Chondrocyte (in vitro differentiated cells): ENCODE measurements at regions not wholly inside any gene's neighbourhood (a gene's known extent, or its start where the extent isn't known, plus 50 kb on each side); places are given as distances from the start of the nearest gene placed in this dataset.

ENCODE experiments used
- DNase-seq: peaks from one replicate; pipeline ENCODE4 v3.0.0; 2021; ENCODE audit warnings: mixed read lengths, low spot score
- H3K27ac Mint-ChIP-seq: one replicate; pipeline ENCODE4 v1.8.0; 2021; ENCODE audit warnings: mild to moderate bottlenecking, moderate library complexity, mixed read lengths; ENCODE audit not compliant: unreplicated experiment
- H3K27me3 Mint-ChIP-seq: 2 replicates; pipeline ENCODE4 v1.8.0; 2021; ENCODE audit warnings: low read depth, mixed read lengths
- H3K36me3 Mint-ChIP-seq: 2 replicates; pipeline ENCODE4 v1.8.0; 2021; ENCODE audit warnings: low read depth, mixed read lengths
- H3K4me1 Mint-ChIP-seq: 2 replicates; pipeline ENCODE4 v1.8.0; 2021; ENCODE audit warnings: low read depth, mild to moderate bottlenecking, mixed read lengths
- H3K4me3 Mint-ChIP-seq: one replicate; pipeline ENCODE4 v1.8.0; 2021; ENCODE audit warnings: mild to moderate bottlenecking, moderate library complexity, mixed read lengths; ENCODE audit not compliant: unreplicated experiment
- H3K9me3 Mint-ChIP-seq: 2 replicates; pipeline ENCODE4 v1.8.0; 2021; ENCODE audit warnings: low read depth, mixed read lengths
- CTCF ChIP-seq: fragments of 200-600 bp; sonication (generic); IDR thresholded peaks from 2 replicates; pipeline ENCODE4 v1.5.0; 2021; ENCODE audit warnings: antibody characterized with exemption, mild to moderate bottlenecking, moderate library complexity

GRCh38 chr1:82810601-82811000 lies 1009.9 kb downstream of the ADGRL2 start:
- no peak for DNase-seq
- no peak for TF ChIP-seq CTCF
- Mint-ChIP-seq H3K9me3 (no peaks in the 10 kb centered on the region), H3K36me3 (no peaks in the 10 kb centered on the region), H3K4me1 (peaks cover 17% of the 10 kb centered on the region), H3K27me3 (no peaks in the 10 kb centered on the region), H3K4me3 (no peak overlapping the region), H3K27ac (no peak overlapping the region)

GRCh38 chr1:82807563-82807962 lies 1006.8 kb downstream of the ADGRL2 start:
- no peak for DNase-seq
- Mint-ChIP-seq H3K36me3 (no peaks in the 10 kb centered on the region), H3K4me1 (peaks cover 11% of the 10 kb centered on the region), H3K9me3 (no peaks in the 10 kb centered on the region), H3K4me3 (no peak overlapping the region), H3K27ac (no peak overlapping the region), H3K27me3 (no peaks in the 10 kb centered on the region)
- no peak for TF ChIP-seq CTCF

- Mint-ChIP-seq H3K4me1 (peaks cover 5% of the 10 kb centered on the region), H3K36me3 (no peaks in the 10 kb centered on the region), H3K4me3 (no peak overlapping the region), H3K9me3 (no peaks in the 10 kb centered on the region), H3K27me3 (no peaks in the 10 kb centered on the region), H3K27ac (no peak overlapping the region)
- no peak for DNase-seq
- TF ChIP-seq CTCF, result no peak
Measured at GRCh38 chr1:82806133-82806532, 1005.4 kb downstream of the ADGRL2 start.

GRCh38 chr1:82801176-82801575 lies 1000.4 kb downstream of the ADGRL2 start:
- no peak for DNase-seq
- Mint-ChIP-seq H3K9me3 (peaks cover 10% of the 10 kb centered on the region), H3K27me3 (no peaks in the 10 kb centered on the region), H3K36me3 (peaks cover 2% of the 10 kb centered on the region), H3K4me3 (no peak overlapping the region), H3K27ac (no peak overlapping the region), H3K4me1 (no peaks in the 10 kb centered on the region)
- TF ChIP-seq CTCF, result no peak

- peaks cover 2% of the 10 kb centered on the region for H3K36me3 Mint-ChIP-seq
- H3K4me1 Mint-ChIP-seq, result peaks cover under 1% of the 10 kb centered on the region
- H3K27ac Mint-ChIP-seq, result no peak overlapping the region
- H3K9me3 Mint-ChIP-seq, result peaks cover 10% of the 10 kb centered on the region
- TF ChIP-seq CTCF, result no peak
- DNase-seq, result no peak
- no peak overlapping the region for H3K4me3 Mint-ChIP-seq
- no peaks in the 10 kb centered on the region for H3K27me3 Mint-ChIP-seq
Measured at GRCh38 chr1:82800721-82801120, 1000.0 kb downstream of the ADGRL2 start.
